ENCODE measurements at regions not wholly inside any gene's neighbourhood (a gene's known extent, or its start where the extent isn't known, plus 50 kb on each side); places are given as distances from the start of the nearest gene placed in this dataset.

DNA sequence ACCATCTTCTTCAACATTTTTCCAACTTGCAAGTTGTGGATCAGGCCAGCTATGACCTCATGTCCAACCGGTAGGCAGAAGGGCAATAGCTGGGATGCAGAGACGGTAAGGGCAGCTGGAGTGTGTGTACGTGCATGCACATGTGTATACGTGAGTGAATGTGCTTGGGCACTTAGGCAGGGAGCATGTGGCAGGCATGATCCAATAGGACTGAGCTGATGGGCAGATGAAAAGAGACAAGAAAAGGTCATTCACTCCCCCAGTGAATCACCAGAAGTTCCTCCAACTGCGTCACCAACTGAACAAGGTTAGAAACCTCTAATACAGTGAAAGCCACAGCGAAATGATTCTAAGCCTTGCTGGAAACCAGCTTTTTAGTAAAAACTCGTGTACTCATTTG, 176.1 kb downstream of the FGFR2 start:
- 32% methylated on average over 7 of the region's 7 CpGs for WGBS (ENCODE audit: insufficient coverage, insufficient replicate concordance, low lambda C conversion rate, missing lambda C conversion rate)
- Histone ChIP-seq H3K9ac (ENCODE audit: control insufficient read depth, insufficient read depth, low read length) (no peak overlapping the region), H3K4me2 (ENCODE audit: control insufficient read depth, insufficient read depth) (no peak overlapping the region), H2AFZ (ENCODE audit: control insufficient read depth, low read depth, low read length) (no peak overlapping the region), H3K27ac (ENCODE audit: control insufficient read depth, insufficient read depth) (no peak overlapping the region), H3K9me3 (replicated peaks; ENCODE audit: control insufficient read depth, insufficient read depth, low read length) (no peaks in the 10 kb centered on the region), H3K79me2 (ENCODE audit: control insufficient read depth, insufficient read depth, low read length) (no peaks in the 10 kb centered on the region), H4K20me1 (ENCODE audit: control insufficient read depth, insufficient read depth) (no peaks in the 10 kb centered on the region; the same call in 1 of the 2 replicates), H3K27me3 (replicated peaks in 1 of 2; ENCODE audit: control insufficient read depth in 2 of 2, insufficient read depth in 2 of 2, low read length in 1 of 2) (peaks cover 0 to 2% of the 10 kb centered on the region in 2 experiments; a peak in 1 of 4 replicates), H3K36me3 (ENCODE audit: control insufficient read depth in 2 of 2, insufficient read depth in 2 of 2, low read length in 1 of 2) (no peaks in the 10 kb centered on the region), H3K4me1 (ENCODE audit: control insufficient read depth, insufficient read depth, low read length) (no peaks in the 10 kb centered on the region), H3K4me3 (no peak overlapping the region)
- FAIRE-seq (no peak), ATAC-seq (no peak), DNase-seq (ENCODE audit: low read depth, low spot score) (no peak)
- no TSS peak for BruUV-seq (replicated peaks)
- SMC1A ChIA-PET (ENCODE audit: uncharacterized antibody, unreplicated experiment), result no interaction called here
- intact Hi-C loops (cut with micrococcal nuclease; ENCODE audit: unreplicated experiment) (no loop called here), in situ Hi-C loops (cut with MboI) (no loop called here)
- RAD21 ChIA-PET (ENCODE audit: unreplicated experiment), result no interaction called here
- POLR2A ChIA-PET, result no interaction called here
- CTCF ChIA-PET, result no interaction called here
- TF ChIP-seq ZNF592 (IDR thresholded peaks at IDR 0.05) (no peak), ETV6 (conservative IDR thresholded peaks at IDR 0.05 in 1 of 2, IDR thresholded peaks at IDR 0.05 in 1 of 2; ENCODE audit: borderline replicate concordance in 1 of 2, low read depth in 1 of 2) (no peak), NR2C2 (IDR thresholded peaks at IDR 0.05; ENCODE audit: borderline replicate concordance, control insufficient read depth, insufficient read length, low read depth) (no peak)

All from GM12878 (cell line).